Hepatocyte (in vitro differentiated cells): ENCODE measurements at regions not wholly inside any gene's neighbourhood (a gene's known extent, or its start where the extent isn't known, plus 50 kb on each side); places are given as distances from the start of the nearest gene placed in this dataset.

ENCODE experiments used
- DNase-seq: peaks from one replicate; pipeline ENCODE4 v3.0.0-alpha.2; 2016; ENCODE audit warnings: low spot score
- H2AFZ ChIP-seq: fragments of 200-600 bp; sonication (generic); 2 replicates; pipeline ENCODE4 v1.6.0; 2016; ENCODE audit warnings: antibody characterized with exemption, mild to moderate bottlenecking
- H3K27ac ChIP-seq: fragments of 200-600 bp; sonication (generic); 2 replicates; pipeline ENCODE4 v1.5.1; 2016; ENCODE audit warnings: mild to moderate bottlenecking
- H3K27me3 ChIP-seq: fragments of 200-600 bp; sonication (generic); 2 replicates; pipeline ENCODE4 v1.6.1; 2016
- H3K36me3 ChIP-seq: fragments of 200-600 bp; sonication (generic); replicated peaks from 2 replicates; pipeline ENCODE4 v1.5.1; 2016; ENCODE audit warnings: low read depth; ENCODE audit not compliant: insufficient read depth
- H3K4me1 ChIP-seq: fragments of 200-600 bp; sonication (generic); 2 replicates; pipeline ENCODE4 v1.5.1; 2016; ENCODE audit warnings: mild to moderate bottlenecking, moderate library complexity; ENCODE audit not compliant: insufficient read depth
- H3K4me2 ChIP-seq: fragments of 200-600 bp; sonication (generic); 2 replicates; pipeline ENCODE4 v1.6.0; 2016
- H3K4me3 ChIP-seq: fragments of 200-600 bp; sonication (generic); 2 replicates; pipeline ENCODE4 v1.5.1; 2016; ENCODE audit warnings: mild to moderate bottlenecking
- H3K79me2 ChIP-seq: fragments of 200-600 bp; sonication (generic); 2 replicates; pipeline ENCODE4 v1.6.0; 2017; ENCODE audit warnings: mild to moderate bottlenecking
- H3K9me2 ChIP-seq: fragments of 200-600 bp; sonication (generic); replicated peaks from 2 replicates; pipeline ENCODE4 v1.6.0; 2017; ENCODE audit warnings: mild to moderate bottlenecking; ENCODE audit not compliant: insufficient read depth
- H3K9me3 ChIP-seq: fragments of 200-600 bp; sonication (generic); 2 replicates; pipeline ENCODE4 v1.5.1; 2016; ENCODE audit warnings: low read depth, mild to moderate bottlenecking
- H4K20me1 ChIP-seq: fragments of 200-600 bp; sonication (generic); 2 replicates; pipeline ENCODE4 v1.6.0; 2016; ENCODE audit warnings: mild to moderate bottlenecking; ENCODE audit not compliant: insufficient read depth, poor library complexity, severe bottlenecking
- EZH2 ChIP-seq: fragments of 200-600 bp; sonication (generic); IDR thresholded peaks from 2 replicates; pipeline ENCODE4 v1.6.1; 2016; ENCODE audit warnings: antibody characterized with exemption, mild to moderate bottlenecking, borderline replicate concordance
- EZH2phosphoT487 ChIP-seq: fragments of 200-600 bp; sonication (generic); IDR thresholded peaks from one replicate; pipeline ENCODE4 v1.6.1; 2018; ENCODE audit warnings: antibody characterized with exemption, mild to moderate bottlenecking, low read depth, moderate library complexity; ENCODE audit not compliant: unreplicated experiment, severe bottlenecking
- WGBS: methylation state at CpG from one replicate; pipeline ENCODE4 v1.1.6; 2016; ENCODE audit warnings: low lambda C conversion rate; ENCODE audit errors: missing lambda C conversion rate; 5-methylcytosine and 5-hydroxymethylcytosine counted together
- TF ChIP-seq, protein P1 (sequence below): fragments of 200-600 bp; sonication (generic); IDR thresholded peaks from 2 replicates; pipeline ENCODE4 v1.5.1; 2016; ENCODE audit warnings: antibody characterized with exemption, mild to moderate bottlenecking; ENCODE audit not compliant: poor library complexity

GRCh38 chr14:39740454-39740853, 308.2 kb upstream of the FBXO33 start:
- no peaks in the 10 kb centered on the region for H3K27me3 ChIP-seq
- TF ChIP-seq EZH2phosphoT487 (no peak), EZH2 (no peak)
- TF ChIP-seq, protein P1, sequence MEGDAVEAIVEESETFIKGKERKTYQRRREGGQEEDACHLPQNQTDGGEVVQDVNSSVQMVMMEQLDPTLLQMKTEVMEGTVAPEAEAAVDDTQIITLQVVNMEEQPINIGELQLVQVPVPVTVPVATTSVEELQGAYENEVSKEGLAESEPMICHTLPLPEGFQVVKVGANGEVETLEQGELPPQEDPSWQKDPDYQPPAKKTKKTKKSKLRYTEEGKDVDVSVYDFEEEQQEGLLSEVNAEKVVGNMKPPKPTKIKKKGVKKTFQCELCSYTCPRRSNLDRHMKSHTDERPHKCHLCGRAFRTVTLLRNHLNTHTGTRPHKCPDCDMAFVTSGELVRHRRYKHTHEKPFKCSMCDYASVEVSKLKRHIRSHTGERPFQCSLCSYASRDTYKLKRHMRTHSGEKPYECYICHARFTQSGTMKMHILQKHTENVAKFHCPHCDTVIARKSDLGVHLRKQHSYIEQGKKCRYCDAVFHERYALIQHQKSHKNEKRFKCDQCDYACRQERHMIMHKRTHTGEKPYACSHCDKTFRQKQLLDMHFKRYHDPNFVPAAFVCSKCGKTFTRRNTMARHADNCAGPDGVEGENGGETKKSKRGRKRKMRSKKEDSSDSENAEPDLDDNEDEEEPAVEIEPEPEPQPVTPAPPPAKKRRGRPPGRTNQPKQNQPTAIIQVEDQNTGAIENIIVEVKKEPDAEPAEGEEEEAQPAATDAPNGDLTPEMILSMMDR = no peak
- no peaks in the 10 kb centered on the region for H3K9me2 ChIP-seq
- no peaks in the 10 kb centered on the region for H3K79me2 ChIP-seq
- H3K4me3 ChIP-seq = no peak overlapping the region
- H3K4me1 ChIP-seq = no peaks in the 10 kb centered on the region
- DNase-seq = no peak
- H3K9me3 ChIP-seq = no peaks in the 10 kb centered on the region
- no peak overlapping the region for H3K4me2 ChIP-seq
- no peaks in the 10 kb centered on the region for H4K20me1 ChIP-seq
- no peak overlapping the region for H3K27ac ChIP-seq
- H3K36me3 ChIP-seq = no peaks in the 10 kb centered on the region
- H2AFZ ChIP-seq = no peak overlapping the region

DNA sequence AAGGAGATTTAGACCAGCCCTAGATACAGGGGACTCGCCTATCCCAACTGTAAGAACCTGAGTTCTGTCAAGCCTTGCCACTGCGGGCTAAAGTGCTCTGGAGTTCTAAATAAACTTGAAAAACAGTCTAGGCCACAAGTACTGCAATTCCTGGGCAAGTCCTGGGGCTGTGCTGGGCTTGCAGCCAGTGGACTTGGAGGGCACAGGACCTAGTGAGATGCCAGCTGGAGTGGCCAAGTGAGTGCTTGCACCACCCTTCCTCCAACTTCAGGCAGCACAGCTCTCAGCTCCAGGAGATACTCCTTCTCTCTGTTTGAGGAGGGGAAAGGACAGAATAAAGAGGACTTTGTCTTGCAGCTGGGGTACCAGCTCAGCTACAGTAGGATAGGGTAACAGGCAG, 307.6 kb upstream of the FBXO33 start:
- H3K9me3 ChIP-seq = no peaks in the 10 kb centered on the region
- no peaks in the 10 kb centered on the region for H3K9me2 ChIP-seq
- H3K4me3 ChIP-seq = no peak overlapping the region
- no peaks in the 10 kb centered on the region for H3K27me3 ChIP-seq
- 92% methylated on average over 2 of the region's 2 CpGs for WGBS
- no peaks in the 10 kb centered on the region for H3K79me2 ChIP-seq
- no peak overlapping the region for H3K4me2 ChIP-seq
- H2AFZ ChIP-seq = no peak overlapping the region
- no peaks in the 10 kb centered on the region for H4K20me1 ChIP-seq
- no peak for DNase-seq
- no peak overlapping the region for H3K27ac ChIP-seq
- TF ChIP-seq EZH2phosphoT487 (no peak), EZH2 (no peak)
- TF ChIP-seq, protein P1 = no peak
- H3K4me1 ChIP-seq = no peaks in the 10 kb centered on the region
- no peaks in the 10 kb centered on the region for H3K36me3 ChIP-seq

DNA sequence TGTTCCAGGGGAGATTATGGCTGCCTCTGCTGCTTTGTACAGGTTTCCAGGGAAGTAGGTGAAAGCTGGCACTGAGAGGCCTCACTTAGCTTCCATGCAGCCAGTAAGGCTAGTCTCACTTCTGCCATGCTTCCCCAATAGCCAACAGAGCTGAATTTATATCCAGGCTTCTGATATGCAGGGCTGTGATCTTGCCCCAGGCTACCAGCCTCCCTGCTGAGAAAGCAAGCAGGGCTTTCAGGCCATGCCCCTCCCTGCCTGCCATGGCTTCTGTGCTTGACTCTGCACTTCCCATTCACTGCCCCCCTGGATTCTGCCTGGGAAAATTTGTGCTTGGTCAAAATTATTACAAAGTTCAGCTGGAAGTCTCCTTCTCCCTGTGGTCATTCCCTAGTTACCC, 302.1 kb upstream of the FBXO33 start:
- no peak overlapping the region for H3K4me2 ChIP-seq
- TF ChIP-seq, protein P1 = no peak
- TF ChIP-seq EZH2phosphoT487 (no peak), EZH2 (no peak)
- H3K27ac ChIP-seq = no peak overlapping the region
- no peak for DNase-seq
- no peak overlapping the region for H2AFZ ChIP-seq
- H4K20me1 ChIP-seq = no peaks in the 10 kb centered on the region
- no peaks in the 10 kb centered on the region for H3K9me2 ChIP-seq
- H3K79me2 ChIP-seq = no peaks in the 10 kb centered on the region
- H3K4me3 ChIP-seq = no peak overlapping the region
- H3K27me3 ChIP-seq = no peaks in the 10 kb centered on the region
- no peaks in the 10 kb centered on the region for H3K36me3 ChIP-seq
- no peaks in the 10 kb centered on the region for H3K9me3 ChIP-seq
- no peaks in the 10 kb centered on the region for H3K4me1 ChIP-seq

DNA sequence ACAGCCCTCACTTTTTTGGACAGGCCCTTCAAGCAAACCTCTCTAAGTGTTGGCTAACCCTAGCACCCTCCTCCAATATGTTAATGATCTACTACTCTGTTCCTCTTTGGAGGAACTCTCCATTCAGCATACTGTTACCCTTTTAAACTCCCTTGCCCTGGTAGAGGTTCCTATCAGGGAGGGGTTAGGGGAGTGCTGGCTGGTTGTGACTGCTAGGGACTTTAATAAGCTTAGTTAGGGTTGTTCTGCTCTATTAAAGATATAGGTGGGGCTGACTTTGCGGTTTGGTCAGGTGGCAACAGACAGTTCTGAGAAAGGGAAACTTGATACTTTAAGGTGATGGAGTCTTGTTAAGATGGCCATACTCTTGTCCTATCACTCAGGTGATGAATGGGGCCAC, 301.5 kb upstream of the FBXO33 start:
- WGBS = 95% methylated on average over 1 of the region's 1 CpG

More for the DNA sequence above, 301.5 kb upstream of the FBXO33 start:
- H3K27ac ChIP-seq = no peak overlapping the region
- H3K9me2 ChIP-seq = no peaks in the 10 kb centered on the region
- no peak overlapping the region for H3K4me2 ChIP-seq
- H4K20me1 ChIP-seq = no peaks in the 10 kb centered on the region
- no peak for DNase-seq
- no peak overlapping the region for H2AFZ ChIP-seq
- H3K36me3 ChIP-seq = no peaks in the 10 kb centered on the region
- no peaks in the 10 kb centered on the region for H3K9me3 ChIP-seq
- no peaks in the 10 kb centered on the region for H3K27me3 ChIP-seq
- no peak overlapping the region for H3K4me3 ChIP-seq
- H3K79me2 ChIP-seq = no peaks in the 10 kb centered on the region
- H3K4me1 ChIP-seq = no peaks in the 10 kb centered on the region
- TF ChIP-seq, protein P1 = no peak
- no peak for TF ChIP-seq EZH2phosphoT487
- TF ChIP-seq EZH2 = no peak
